Stomach (tissue), 8 donors: ENCODE measurements at regions not wholly inside any gene's neighbourhood (a gene's known extent, or its start where the extent isn't known, plus 50 kb on each side); places are given as distances from the start of the nearest gene placed in this dataset.
"Not testable (repeated sequence)": the region's sequence is repeated elsewhere in the genome, so short reads cannot be mapped to it uniquely, and the experiment has no call there.

Experiments
- DNase-seq, 2 donors: peaks; one replicate each; pipeline versions ENCODE4 v3.0.0 to v3.0.0-alpha.2; 2013 to 2019
- H3K27ac ChIP-seq, 5 donors: fragments of 200-600 bp in 4 of 5; sonication (generic) in 4 of 5; one replicate each; pipeline ENCODE4 v1.5.1; 2013 to 2019; ENCODE audit warnings: mild to moderate bottlenecking in 1 of 5, moderate library complexity in 1 of 5
- H3K27me3 ChIP-seq, 3 donors: fragments of 200-600 bp; sonication (generic); one replicate each; pipeline ENCODE4 v1.5.1; 2017 to 2019; ENCODE audit warnings: mixed run types in 1 of 3
- H3K36me3 ChIP-seq, 4 donors: fragments of 200-600 bp; sonication (generic); 1 replicate in 3 of 4; 2 replicates in 1 of 4; pipeline ENCODE4 v1.5.1; 2016 to 2019
- H3K4me1 ChIP-seq, 4 donors: fragments of 200-600 bp; sonication (generic); one replicate each; pipeline ENCODE4 v1.5.1; 2016 to 2019
- H3K4me3 ChIP-seq, 4 donors: fragments of 200-600 bp; sonication (generic) in 3 of 4; one replicate each; pipeline ENCODE4 v1.5.1; 2016 to 2019; ENCODE audit warnings: mild to moderate bottlenecking in 1 of 4
- H3K9me3 ChIP-seq, 4 donors: fragments of 200-600 bp; sonication (generic); one replicate each; pipeline ENCODE4 v1.5.1; 2016 to 2019
- EP300 ChIP-seq: sonication (generic); formaldehyde crosslinking; IDR thresholded peaks from one replicate; pipeline ENCODE4 v1.6.1; 2017; ENCODE audit warnings: antibody characterized with exemption
- POLR2A ChIP-seq, 4 donors: fragments of 450-650 bp; IDR thresholded peaks; one replicate each; pipeline ENCODE4 v1.6.1; 2016; ENCODE audit warnings: antibody characterized with exemption in 4 of 4, control low read depth in 2 of 4, mild to moderate bottlenecking in 1 of 4, moderate library complexity in 1 of 4
- POLR2AphosphoS5 ChIP-seq, 3 donors: sonication (generic); formaldehyde crosslinking; IDR thresholded peaks; one replicate each; pipeline ENCODE4 v1.6.1; 2016; ENCODE audit warnings: antibody characterized with exemption in 3 of 3
- WGBS, 5 donors: extraction: QIAGEN DNeasy Blood & Tissue Kit in 3 of 5; methylation state at CpG; one replicate each; pipeline versions ENCODE4 v1.1.5 to v1.1.7; 2013 to 2018; 5-methylcytosine and 5-hydroxymethylcytosine counted together
- intact Hi-C: fragments of 100-400 bp; cut with DNase I; formaldehyde crosslinking; loops from one replicate; pipeline ENCODE4 v1.15.1; 2023; ENCODE audit warnings: low total_unique reads
- TF ChIP-seq, protein P1 (sequence below), 7 experiments: fragments of 450-650 bp in 4 of 7; fragments of 200-600 bp in 3 of 7; sonication (generic) in 3 of 7; IDR thresholded peaks; one replicate each; pipeline ENCODE4 v1.5.1; 2016 to 2019; ENCODE audit warnings: antibody characterized with exemption in 7 of 7, control low read depth in 2 of 7, mild to moderate bottlenecking in 1 of 7
- donor health status: healthy with polysubstance abuse.
- donor health status: Bipolar disorder and iron deficiency.
- donor health status: healthy.

DNA sequence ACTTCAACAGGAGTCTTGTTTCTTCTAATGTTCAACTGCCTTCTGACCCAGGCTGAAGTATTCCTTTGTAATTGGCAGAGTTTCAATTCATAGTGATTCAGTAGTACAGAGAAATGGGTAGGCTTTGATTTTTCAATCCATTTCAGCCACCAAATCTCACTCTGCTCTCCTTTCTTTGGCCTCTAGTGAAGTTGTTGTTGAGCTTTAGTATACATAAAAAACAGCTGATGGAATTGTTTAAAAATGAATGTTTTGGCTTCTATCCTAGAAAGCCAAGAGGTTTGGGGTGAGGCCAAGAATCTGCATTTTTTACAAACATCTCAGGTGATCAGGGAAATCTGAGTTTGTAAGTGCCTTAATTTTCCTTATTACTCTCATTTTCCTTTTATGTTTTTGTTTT is 182.9 kb upstream of the MAP1B start:
- Histone ChIP-seq H3K4me1 (peaks cover 7 to 22% (median 16%) of the 10 kb centered on the region in 4 donors), H3K4me3 (no peak overlapping the region), H3K36me3 (no peaks in the 10 kb centered on the region), H3K27me3 (no peaks in the 10 kb centered on the region), H3K9me3 (peaks cover 0 to 4% (median 0%) of the 10 kb centered on the region in 4 donors), H3K27ac (peak overlapping the region in 4 of 5 donors; percentile 39 to 68 (median 55))
- DNase-seq, result no peak
- intact Hi-C loops, result no loop called here
- TF ChIP-seq EP300, result no peak
- TF ChIP-seq POLR2A (IDR thresholded peaks at IDR 0.05), result no peak
- no peak for TF ChIP-seq POLR2AphosphoS5 (IDR thresholded peaks at IDR 0.05)
- TF ChIP-seq, protein P1, sequence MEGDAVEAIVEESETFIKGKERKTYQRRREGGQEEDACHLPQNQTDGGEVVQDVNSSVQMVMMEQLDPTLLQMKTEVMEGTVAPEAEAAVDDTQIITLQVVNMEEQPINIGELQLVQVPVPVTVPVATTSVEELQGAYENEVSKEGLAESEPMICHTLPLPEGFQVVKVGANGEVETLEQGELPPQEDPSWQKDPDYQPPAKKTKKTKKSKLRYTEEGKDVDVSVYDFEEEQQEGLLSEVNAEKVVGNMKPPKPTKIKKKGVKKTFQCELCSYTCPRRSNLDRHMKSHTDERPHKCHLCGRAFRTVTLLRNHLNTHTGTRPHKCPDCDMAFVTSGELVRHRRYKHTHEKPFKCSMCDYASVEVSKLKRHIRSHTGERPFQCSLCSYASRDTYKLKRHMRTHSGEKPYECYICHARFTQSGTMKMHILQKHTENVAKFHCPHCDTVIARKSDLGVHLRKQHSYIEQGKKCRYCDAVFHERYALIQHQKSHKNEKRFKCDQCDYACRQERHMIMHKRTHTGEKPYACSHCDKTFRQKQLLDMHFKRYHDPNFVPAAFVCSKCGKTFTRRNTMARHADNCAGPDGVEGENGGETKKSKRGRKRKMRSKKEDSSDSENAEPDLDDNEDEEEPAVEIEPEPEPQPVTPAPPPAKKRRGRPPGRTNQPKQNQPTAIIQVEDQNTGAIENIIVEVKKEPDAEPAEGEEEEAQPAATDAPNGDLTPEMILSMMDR (IDR thresholded peaks at IDR 0.05), result no peak

DNA sequence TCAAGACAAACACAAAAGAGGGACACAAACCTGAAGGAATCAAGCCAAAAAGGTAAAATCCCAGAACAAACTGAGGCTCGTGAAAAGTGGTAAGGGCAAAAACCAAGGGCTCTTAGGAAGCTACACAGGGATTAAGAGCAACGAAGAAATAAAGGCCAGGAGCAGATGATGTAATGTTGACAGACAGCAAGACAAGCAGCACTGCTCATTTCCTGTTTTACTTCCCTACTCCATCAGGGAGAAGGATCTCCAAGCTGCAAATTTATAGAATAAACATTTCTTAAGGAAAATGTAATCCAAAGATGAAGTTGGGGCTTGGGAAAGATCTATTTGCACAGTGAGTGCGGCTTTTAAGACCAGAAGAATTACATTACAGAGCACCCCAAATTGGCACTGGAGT is 182.3 kb upstream of the MAP1B start:
- intact Hi-C loops, result no loop called here
- H3K27ac ChIP-seq, result peak overlapping the region in 4 of 5 donors; percentile 39 to 68 (median 55)
- DNase-seq, result peak in 1 of 2 donors; percentile 51
- no peak overlapping the region for H3K4me3 ChIP-seq
- H3K36me3 ChIP-seq, result no peaks in the 10 kb centered on the region
- peaks cover 7 to 22% (median 16%) of the 10 kb centered on the region in 4 donors for H3K4me1 ChIP-seq
- 17 to 32% (median 24%) methylated on average over 3 of the region's 3 CpGs for WGBS, 5 donors
- no peaks in the 10 kb centered on the region for H3K27me3 ChIP-seq
- TF ChIP-seq EP300 (no peak), POLR2AphosphoS5 (IDR thresholded peaks at IDR 0.05) (peak in 1 of 3 donors; percentile 35)
- H3K9me3 ChIP-seq, result peaks cover 0 to 4% (median 0%) of the 10 kb centered on the region in 4 donors

DNA sequence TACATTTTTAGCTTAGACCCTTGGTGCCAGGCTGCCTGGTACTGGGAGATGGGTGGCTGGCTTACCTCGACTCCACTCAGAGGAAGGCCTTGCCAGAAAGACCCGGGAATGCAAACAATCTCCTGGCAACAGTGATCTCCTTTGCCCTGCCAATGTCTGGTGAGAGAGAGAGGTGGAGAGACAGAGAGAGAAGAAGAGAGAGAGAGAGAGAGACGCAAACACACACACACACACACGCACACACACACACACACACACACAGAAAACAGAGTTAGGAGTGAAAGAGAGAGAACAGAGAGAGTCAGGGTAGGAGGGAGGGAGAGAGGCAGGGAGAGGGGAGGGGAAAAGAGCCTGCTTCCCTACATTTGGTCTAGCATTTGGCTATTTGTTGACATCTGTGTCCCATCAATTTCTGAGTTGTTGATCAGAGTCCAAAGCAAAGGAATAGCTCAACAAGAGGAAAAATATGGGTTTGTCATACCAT is 181.6 kb upstream of the MAP1B start:
- no peaks in the 10 kb centered on the region for H3K36me3 ChIP-seq
- intact Hi-C loops, result no loop called here
- TF ChIP-seq POLR2AphosphoS5 (IDR thresholded peaks at IDR 0.05) (no peak), POLR2A (IDR thresholded peaks at IDR 0.05) (no peak), EP300 (no peak)
- TF ChIP-seq, protein P1 (IDR thresholded peaks at IDR 0.05), result no peak
- 27 to 40% (median 34%) methylated on average over 4 of the region's 4 CpGs for WGBS, 5 donors
- H3K27ac ChIP-seq, result peak overlapping the region in 4 of 5 donors; percentile 39 to 68 (median 55)
- no peaks in the 10 kb centered on the region for H3K27me3 ChIP-seq
- no peak overlapping the region for H3K4me3 ChIP-seq
- H3K4me1 ChIP-seq, result peaks cover 7 to 22% (median 16%) of the 10 kb centered on the region in 4 donors
- DNase-seq, result peak in 1 of 2 donors; percentile 59
- H3K9me3 ChIP-seq, result peaks cover 0 to 4% (median 0%) of the 10 kb centered on the region in 4 donors

DNA sequence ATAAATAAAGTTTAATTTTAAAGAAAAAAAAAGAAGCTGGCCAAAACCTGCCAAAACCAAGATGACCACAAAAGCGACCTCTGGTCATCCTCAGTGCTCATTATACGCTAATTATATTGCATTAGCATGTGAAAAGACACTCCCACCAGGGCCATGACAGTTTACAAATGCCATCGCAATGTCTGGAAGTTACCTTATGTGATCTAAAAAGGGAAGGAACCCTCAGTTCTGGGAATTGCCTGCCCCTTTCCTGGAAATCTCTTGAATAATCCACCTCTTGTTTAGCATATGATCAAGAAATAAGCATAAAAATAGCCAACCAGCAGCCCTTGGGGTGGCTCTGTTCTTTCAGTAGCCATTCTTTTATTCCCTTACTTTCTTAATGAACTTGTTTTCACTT is 178.3 kb upstream of the MAP1B start:
- intact Hi-C loops, result no loop called here
- 59 to 80% (median 68%) methylated on average over 3 of the region's 3 CpGs for WGBS, 5 donors
- peaks cover 6 to 51% (median 34%) of the 10 kb centered on the region in 4 donors for H3K4me1 ChIP-seq
- H3K4me3 ChIP-seq, result no peak overlapping the region
- peaks cover 0 to 4% (median 0%) of the 10 kb centered on the region in 4 donors for H3K9me3 ChIP-seq
- TF ChIP-seq POLR2AphosphoS5 (IDR thresholded peaks at IDR 0.05), result peak in 1 of 3 donors; percentile 20
- TF ChIP-seq POLR2A (IDR thresholded peaks at IDR 0.05), result no peak
- TF ChIP-seq, protein P1 (IDR thresholded peaks at IDR 0.05), result no peak
- TF ChIP-seq EP300, result no peak
- no peaks in the 10 kb centered on the region for H3K36me3 ChIP-seq
- no peak for DNase-seq
- no peaks in the 10 kb centered on the region for H3K27me3 ChIP-seq
- H3K27ac ChIP-seq, result no peak overlapping the region

DNA sequence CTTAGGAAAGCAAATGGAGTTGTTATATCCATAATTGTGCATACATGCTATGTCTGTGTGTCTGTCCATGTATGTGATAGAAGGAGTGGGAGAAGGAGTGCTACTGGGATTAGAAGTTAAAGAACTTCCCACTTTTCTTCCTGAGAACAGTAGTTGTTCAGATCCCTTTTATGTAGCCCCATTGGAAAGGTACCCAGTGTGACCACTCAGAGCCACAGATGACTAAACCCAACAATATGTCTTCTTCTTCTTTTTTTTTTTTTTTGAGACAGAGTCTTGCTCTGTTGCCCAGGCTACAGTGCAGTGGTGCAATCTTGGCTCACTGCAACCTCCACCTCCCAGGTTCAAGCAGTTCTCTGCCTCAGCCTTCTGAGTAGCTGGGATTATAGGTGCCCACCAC is 176.7 kb upstream of the MAP1B start:
- Histone ChIP-seq H3K4me1 (peaks cover 0 to 36% (median 21%) of the 10 kb centered on the region in 4 donors), H3K27ac (peak overlapping the region in 1 of 5 donors; percentile 87)
- H3K27me3 ChIP-seq, H3K9me3 ChIP-seq, H3K36me3 ChIP-seq, DNase-seq, H3K4me3 ChIP-seq, intact Hi-C loops: not testable (repeated sequence)
